ENCODE measurements at regions not wholly inside any gene's neighbourhood (a gene's known extent, or its start where the extent isn't known, plus 50 kb on each side); places are given as distances from the start of the nearest gene placed in this dataset.

DNA sequence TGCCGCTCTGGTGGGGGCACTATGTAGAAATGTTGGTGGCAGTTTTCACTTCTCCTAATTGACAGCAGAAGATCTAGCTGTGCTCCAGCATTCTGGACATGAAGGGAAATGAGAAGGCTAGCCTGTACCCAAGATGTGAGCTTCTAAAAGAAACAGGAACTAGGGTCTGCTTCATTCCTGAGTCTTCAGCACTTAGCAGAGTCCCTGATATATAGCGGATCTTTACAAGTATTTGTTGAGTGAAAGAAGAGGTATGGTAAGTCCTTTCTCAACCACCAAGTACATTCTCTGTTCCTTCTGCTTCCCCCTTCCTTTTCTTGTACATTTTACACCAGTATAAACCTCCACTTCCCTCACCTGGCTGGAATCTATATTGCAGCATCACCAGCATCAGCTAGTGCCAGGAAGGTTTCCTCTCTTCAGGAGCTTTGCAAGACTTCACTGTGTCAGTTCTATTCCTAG is 408.3 kb upstream of the CADM1 start:
- no peak for DNase-seq

DNA sequence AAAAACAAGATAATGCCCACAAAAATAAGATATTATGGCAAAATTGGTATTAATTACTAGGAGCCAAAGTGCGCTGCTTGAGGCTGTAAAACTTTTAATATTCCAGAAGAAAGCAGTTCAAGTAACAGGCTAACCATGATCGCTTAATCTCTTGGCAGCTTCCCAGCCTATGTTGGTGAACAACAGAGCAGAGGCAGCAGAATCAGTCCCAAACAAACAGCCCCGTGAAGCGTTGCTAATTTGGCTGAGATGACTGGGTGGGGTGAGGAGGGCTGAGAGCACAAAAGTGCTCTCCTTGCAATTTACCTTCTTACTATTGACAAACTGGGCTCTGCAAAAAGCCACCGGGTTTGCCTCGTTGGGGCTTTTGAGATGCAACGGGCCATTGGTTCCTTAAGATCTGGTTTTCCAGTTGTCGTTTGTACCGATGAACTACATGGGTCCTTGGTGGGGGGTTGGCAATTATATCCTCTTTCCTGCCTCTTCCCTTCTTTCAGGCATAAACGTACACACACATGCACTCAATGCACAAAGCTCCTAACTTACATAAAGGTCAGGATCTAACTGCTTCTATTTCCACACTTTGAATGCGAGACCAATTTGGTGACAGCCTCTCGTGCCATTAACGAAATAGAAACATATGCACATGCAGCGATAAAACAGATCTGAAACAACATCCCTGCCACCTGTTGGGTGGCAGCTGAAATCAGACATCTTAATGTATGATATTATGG is 407.6 kb upstream of the CADM1 start:
- peak; percentile 83 for DNase-seq

DNA sequence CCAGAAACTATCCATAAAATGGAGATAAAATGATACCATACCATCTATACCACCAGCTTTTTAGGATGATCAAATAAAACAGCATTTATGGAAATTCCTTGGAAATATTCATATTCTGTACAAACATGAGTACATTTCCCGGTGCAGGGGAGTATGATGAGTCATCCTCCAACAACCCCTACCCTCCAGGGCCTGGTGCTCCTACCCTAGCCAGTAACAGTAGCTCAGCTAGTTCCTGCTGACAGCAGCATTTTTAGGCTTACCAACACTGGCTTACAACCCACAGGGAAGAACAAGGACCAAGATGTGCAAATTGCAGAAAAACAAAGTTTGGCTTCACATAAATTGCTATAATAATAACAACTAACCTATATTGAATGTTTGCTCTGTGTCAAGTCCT is 406.2 kb upstream of the CADM1 start:
- DNase-seq = no peak

DNA sequence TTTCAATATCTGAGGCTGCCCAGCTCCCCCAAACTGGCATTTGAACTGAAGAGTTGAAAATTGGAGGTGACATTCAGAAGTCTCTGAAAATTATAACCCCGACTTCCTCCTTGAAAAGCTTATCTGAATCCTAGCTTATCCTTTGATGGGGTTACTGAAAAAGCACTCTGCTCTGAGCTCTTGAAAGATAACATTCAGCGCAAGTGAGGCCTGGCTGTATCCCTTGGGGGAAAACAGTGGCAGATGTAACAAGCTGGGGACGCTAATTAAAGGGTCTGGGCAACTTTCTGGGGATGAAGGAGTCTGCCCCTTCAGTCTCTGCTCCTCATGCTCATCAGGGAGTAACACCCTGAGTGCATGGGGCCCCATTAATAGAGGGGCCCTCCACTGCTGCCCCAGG is 402.0 kb upstream of the CADM1 start:
- no peak for DNase-seq

DNA sequence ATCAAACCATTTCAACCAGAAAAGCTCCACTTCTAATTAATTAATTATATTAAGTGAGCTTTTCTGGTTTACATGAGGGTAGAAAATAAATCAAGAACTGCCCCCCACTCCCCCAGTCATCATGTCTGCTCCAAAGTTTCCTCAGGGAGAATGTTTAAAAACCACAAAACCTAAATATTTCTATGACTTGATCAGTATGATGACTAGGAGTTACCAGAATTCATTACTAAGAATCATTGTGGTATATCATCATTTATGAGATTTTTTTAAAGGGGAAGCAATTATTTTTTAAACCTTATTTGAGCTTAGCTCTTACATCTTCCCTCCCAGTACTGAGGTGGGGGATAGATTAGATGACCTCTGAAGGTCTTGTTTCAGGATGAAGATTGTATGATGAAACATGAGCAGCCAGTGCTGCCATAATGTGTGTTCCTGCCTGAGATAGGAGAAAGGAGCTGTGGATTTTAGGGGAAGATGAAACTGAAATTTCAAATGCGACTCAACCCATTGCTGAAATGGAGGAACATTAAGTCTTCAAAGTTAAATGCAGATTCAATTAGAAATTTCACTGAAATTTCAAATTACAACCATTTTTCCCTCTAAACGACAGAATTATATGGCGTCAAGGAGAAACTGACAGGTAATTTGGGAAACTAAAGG is 401.3 kb upstream of the CADM1 start:
- no peak for DNase-seq

DNA sequence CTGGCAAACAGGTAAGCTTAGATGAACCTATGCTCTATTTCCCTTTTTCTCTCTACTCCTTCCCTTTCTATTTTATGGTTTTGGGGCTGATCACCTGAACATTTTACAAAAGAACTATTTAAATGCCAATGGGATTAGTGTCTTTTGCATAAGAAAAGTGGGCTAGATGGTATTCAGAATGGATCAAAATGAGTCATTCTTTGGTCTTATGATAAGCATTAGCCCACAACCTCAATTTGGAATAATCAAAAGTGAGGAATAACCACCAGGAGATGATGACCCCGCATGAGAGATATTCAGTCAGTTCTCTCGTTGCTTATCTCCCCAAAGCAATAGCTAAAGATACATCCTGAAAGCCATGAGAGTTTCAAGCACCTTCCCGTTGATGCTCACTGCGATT is 399.0 kb upstream of the CADM1 start:
- no peak for DNase-seq

DNA sequence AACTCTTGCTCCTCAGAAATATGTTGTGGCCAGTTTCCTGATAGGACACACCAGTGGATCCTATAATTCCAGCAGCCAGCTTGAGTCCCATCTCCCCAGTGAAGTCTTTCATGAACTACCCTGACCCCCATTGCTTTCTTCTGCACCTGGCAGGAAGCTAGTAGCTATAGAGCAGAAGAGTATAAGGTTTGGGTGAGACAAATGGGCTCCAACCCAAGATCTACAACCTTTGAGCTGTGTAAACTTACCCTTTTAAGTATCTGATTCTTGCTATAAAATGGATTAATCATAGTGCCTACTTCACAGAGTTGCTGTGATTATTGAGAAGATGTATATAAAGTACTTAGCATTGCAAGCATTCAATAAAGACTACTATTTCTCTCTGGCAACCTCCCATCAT is 396.9 kb upstream of the CADM1 start:
- DNase-seq = no peak

DNA sequence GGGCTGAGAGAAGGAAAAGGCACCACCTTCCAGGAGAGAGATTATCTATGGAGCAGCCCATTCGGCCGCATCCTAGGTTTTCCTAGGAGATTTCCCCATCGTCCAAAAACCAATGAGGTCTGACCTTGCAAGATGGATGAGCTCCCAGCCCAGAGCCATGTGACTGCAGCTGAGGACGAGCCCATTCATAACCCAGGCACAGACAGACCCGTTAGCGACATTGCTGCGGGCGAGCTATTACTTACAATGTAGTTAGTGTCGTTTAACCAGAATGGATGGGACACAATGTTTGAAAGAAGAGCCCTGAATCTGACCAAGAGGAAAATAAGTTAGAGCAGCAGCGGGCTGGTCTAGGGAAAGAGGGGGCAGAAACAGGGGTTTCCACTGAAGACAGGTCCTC is 395.9 kb upstream of the CADM1 start:
- DNase-seq = no peak

DNA sequence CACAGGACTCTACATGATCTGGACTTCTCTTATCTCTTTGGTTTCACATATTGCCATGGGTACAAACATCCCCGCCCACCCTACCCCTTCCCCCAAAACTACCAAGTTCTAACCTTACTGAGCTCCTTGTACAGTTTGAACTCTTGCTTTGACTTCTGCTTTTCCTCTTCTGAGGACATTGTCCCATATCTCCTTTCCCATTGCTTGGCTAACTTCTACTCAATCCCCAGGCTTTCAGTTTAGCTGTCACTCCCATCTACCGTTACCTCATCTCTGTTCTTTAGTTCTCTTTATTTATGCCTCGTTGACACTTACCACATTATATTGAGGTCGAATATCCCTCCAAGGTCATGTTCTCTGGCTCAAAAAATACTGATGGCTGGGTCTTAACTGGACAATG is 393.5 kb upstream of the CADM1 start:
- no peak for DNase-seq

DNA sequence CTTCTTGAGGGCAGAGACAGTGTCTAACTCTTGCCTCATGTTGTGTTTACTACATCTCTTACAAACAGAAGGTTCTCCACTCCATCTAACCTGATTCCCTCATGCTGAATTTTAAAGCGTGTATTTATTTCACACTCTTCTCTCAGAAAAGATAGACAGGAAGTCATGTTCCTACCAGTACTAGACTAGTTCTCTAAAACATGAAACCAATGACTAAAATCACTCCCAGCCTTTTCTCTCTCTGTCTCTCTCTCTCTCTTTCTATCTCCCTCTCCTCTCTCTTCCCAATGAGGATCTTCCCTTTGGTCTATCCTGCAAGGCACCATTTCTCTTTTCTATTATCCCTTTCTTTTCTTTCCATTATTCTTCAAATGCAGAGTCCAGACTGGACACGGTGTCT is 391.9 kb upstream of the CADM1 start:
- no peak for DNase-seq

DNA sequence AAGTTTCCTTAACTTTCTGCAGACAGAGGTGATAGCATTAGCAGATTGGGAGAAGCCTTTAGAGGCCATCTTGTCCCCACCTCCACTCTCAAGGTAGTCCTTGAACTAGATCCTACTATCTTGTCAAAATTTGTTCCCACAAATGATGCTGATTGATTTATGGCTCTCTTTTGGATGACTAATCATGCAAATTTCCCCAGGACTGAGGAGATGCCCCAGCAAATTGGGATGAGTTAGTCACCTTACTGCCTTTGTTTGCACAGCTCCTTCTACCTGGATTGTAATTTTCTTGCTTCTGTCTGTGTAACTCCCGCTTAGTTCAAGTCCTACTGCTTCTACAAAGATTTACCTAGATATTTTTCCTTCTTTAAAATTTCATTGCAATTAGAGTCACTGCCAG is 391.4 kb upstream of the CADM1 start:
- DNase-seq = no peak

DNA sequence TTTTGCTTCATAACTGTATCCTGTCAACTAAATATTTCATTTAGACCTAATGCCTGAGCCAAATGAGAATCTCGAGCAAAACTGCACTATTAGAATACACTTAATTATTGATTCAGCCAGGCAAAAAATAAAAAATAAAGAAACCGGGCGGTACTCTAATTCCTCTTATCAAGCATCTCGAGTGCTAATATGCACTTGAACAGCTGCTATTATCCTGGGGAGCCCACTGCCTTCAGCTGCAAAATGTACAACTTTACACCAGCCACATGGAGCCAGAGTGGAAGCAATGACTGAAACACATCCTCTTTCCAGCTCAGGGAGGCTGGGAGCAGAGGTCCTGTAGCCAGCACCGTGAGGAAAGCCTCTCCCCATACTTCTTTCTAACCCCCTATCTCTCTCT is 390.0 kb upstream of the CADM1 start:
- DNase-seq = no peak

DNA sequence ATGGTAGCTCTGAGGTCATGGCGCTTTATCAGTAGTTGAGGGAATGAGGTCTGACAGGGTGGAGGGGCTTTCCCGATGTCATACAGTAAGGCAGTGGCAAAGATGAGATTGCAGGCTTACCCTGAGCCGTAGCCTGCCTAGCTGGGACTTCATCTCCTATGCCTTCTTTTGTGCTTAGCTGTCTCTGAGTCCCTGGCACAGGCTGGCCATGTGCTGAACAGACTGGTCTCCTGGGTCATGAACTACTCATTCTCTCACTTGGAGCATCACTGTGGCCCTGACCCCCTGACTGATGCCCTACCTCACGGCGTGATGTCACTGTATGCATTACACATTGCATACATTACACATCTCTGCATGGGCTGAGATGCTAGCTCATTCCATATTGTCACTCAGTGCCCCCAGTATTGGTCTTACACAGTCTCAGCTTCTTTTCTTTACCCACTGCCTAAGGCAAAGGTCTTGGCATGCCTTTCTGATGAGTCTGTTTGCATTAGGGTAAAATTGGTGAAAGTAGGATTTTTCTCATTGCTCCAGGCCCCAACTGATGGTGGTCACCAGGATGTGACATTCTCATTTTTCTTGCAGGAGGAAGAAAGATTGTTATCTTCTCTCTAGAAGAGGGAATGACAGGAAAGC is 389.4 kb upstream of the CADM1 start:
- no peak for DNase-seq

DNA sequence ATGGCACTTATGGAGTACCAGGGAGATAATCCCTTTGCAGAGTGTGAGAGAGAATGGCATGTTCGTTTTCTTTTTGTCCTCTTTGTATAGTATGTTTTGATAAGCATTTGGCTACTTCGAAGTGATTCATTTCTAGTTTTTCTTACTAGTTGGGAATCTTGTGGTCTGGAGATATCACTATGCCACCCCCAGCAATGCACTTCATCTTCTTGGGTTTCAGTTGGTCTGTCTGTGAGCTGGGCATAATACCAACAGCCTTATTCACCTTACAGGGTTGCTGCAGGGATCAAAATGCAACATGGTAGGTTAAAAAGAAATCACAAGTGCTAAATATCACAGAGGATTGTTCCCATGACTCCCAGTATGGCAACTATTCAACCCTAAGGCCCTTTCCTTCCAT is 387.8 kb upstream of the CADM1 start:
- DNase-seq = no peak

DNA sequence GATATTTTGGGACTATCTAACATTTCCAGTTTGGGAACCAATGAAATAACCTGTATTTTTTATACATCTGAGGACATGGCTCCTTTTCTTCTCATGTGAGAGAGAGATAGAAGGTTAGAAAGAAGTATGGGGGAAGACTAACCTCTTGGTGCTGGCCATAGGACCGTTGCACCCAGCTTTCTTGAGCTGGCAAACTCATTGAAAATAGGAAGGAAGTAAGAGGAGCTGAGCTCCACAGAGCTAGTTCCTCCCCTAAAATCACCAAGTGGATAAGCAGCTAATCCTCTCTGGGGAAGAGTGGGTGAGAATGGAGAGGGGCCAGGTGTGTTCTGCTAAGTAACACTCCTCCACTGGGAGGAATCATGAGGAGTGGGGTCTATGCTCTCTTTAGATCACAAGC is 387.4 kb upstream of the CADM1 start:
- no peak for DNase-seq

DNA sequence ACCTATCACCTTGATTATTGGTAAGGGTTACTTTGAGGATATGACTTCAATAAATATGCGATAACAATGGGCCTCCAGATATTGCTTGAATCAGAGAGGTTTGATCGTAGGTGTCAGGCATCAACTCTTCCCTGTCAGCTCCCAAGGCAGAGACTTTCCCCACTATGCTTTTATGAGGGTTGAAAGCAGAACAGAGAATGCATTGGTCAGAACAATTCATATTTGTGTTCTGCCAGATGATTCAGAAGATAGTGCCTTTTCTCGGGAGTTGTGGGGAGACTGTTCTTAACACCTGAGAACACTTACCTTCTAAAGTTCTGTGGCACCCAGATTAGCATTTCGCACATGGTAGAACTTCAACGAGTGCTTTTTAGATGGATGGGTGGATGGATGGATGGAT is 386.3 kb upstream of the CADM1 start:
- DNase-seq = no peak

DNA sequence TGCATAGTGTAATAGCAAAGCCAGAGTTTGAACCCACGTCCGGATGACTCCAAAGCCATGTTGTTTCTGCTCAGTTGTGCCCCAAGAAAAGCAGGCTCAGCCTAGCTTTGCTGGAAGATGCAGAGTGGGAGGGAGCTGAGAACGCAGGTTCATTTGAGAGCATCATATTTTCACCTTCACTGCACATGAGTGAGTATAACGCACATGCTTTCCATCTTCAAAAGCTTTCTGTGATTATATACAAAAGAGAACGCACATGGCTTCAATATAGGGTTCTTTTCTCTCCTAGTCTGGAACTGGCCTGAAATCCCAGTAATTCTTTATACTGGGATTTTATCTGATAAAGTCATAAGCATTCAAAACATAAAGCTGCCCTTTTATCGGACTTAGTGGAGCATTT is 385.5 kb upstream of the CADM1 start:
- no peak for DNase-seq

DNA sequence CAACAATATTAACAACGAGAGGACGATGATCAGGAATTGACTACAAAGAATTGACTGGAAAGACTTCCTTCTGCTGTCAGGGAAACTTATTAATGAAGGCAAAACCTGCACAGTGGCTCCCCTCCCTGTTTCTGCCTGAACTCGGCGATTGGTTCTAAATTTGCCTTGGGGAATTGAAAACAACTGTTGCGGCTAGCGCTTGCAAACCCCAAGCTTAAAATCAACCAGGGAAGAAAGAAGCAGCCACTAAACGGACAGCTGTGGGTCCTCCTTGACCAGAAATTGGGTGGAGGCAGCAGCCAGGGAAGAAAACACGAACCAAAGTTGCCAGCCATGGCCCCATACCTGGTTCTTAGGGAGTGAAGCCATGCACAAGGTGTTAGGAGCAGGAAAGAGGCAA is 383.5 kb upstream of the CADM1 start:
- DNase-seq = no peak

DNA sequence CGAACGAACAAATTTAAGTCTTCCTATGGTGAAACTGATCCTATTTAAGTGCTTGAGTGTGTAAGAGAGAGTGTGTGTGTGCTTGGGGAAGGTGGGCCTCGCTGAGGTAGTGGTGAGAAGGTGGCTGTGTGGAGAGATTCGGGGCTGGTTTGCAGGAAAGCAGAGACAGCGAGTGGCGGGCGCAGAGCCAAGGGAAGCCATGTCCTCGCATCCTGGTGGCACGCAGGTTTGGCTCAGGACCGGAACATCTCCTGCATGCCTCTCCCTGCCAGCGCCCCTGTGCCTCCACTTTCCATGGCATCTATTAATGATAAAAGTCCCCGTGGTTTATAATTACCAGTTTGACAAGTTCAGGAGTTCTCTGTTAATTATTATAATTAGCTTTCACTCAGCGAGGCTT is 383.1 kb upstream of the CADM1 start:
- DNase-seq = no peak

DNA sequence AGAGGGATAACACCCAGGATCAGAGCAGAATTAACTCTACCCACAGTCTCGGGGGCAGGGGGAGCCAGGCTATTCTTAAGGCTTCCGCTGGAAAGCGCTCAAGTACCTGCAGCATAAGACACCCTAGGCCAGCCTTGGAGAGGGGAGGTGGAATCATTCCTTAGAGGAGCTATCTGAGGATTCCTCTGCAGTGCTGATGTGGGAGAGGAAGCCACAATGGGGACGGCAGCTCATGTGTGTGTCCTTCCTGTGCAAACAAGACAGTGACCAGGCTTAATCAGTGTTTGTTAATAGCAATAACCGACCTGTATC is 382.2 kb upstream of the CADM1 start:
- no peak for DNase-seq

DNA sequence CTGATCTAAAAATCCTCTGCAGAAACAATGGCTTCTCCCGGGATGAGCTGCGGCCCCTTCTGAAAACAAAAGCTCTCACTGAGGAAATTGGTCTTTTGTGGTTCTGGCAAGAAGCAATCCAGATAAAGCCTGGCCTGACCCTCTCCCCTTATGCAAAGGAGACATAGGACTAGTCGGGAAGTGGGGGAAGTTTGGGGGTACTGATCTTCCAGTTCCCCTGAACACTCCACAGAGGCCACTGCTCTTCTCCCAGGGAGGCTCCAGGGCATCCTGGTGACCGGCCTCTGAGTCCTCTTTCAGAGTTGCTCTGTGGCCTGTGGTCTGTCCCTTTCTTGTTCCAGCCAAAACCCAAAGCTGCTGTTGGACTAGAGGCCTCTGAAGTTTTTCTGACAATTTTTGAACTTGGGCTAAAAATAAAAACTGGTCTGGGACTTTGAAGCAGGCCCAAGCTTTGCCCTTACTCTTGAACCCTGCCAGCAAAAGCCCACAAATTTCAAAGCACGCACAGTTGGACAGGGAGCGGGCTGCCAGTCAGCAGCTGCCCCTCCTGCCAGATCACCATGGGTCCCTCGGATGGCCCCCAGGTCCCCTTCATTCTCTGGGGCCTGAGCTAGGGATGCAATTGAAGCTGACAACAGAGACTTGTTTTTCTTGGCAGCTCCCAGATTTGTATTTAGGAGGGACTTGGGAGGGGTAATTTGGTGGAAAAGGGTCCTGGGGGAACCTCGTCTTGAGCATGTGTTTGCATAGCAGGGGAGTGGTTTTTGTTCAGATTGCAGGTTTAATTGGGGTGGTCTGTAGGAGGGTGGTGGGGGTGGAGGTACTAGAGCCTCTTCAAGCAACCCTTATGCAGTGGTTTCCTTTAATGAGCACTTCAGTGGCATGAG is 381.6 kb upstream of the CADM1 start:
- no peak for DNase-seq

DNA sequence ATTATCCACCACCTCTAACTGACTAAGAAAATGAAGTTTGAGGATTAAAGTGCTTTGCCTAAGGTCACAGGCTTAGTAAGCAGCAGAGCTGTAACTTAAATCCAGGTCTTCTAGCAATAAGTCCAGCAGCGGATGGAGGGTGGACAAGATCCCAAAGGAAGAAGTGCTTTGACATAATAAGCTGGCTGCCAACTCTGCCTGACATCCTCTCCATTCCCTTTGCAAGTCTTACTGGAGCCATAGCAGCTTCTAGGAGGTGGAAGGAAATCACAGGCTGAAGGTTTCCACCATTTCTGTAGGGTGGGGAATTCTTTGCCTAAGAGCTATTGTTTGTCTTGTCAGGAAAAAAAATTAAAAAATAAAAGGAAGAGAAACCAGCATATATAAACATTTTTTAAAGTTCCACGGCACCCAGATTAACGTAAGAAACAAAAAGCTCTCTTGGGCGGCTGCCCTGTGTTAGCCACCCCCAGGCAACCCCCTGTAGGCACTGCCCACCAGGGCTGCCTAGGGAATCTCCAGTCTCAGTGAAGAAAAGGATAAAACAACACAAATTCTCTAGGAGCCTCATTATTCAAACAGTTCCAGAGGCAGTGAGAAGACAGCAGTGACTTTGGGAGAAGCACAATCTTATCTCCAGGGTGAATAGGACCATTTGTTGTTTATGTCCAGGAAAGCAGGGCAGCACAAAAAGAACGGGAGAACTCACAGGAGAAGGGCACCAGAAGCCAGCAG is 380.8 kb upstream of the CADM1 start:
- no peak for DNase-seq

DNA sequence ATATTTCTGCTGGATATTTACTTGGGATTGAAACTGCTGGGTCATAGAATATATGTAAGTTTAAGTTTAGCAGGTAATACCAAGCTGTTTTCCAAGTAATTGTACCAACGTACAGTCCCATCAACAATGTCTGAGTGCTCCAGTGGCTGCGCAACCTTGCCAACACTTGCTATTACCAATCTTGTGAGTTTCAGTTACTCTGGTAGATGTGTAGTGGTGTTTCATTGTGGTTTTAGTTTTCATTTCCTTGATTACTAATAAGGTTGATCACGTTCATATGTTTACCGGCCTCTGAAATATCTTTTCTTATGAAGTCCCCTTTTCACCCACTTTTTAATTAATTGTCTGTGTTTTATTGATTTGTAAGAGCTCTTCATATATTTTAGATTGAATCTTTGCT is 370.6 kb upstream of the CADM1 start:
- DNase-seq = no peak

Measured in NCI-H1436 treated with DMSO at 0.1 percent for 48 hours (cell line).